DND-41 (cell line): ENCODE measurements at regions not wholly inside any gene's neighbourhood (a gene's known extent, or its start where the extent isn't known, plus 50 kb on each side); places are given as distances from the start of the nearest gene placed in this dataset.

Source experiments
- EZH2 ChIP-seq: IDR thresholded peaks from 3 replicates; pipeline ENCODE4 v1.6.1; 2012; ENCODE audit warnings: borderline replicate concordance, low read depth, mild to moderate bottlenecking, moderate library complexity, low read length, inconsistent platforms; ENCODE audit not compliant: severe bottlenecking
- TF ChIP-seq, protein P1 (sequence below): IDR thresholded peaks from 2 replicates; pipeline ENCODE4 v1.5.1; 2012; ENCODE audit warnings: borderline replicate concordance, low read length, moderate library complexity, mild to moderate bottlenecking; ENCODE audit not compliant: poor library complexity, severe bottlenecking; ENCODE audit errors: extremely low read depth

- TF ChIP-seq, protein P1, sequence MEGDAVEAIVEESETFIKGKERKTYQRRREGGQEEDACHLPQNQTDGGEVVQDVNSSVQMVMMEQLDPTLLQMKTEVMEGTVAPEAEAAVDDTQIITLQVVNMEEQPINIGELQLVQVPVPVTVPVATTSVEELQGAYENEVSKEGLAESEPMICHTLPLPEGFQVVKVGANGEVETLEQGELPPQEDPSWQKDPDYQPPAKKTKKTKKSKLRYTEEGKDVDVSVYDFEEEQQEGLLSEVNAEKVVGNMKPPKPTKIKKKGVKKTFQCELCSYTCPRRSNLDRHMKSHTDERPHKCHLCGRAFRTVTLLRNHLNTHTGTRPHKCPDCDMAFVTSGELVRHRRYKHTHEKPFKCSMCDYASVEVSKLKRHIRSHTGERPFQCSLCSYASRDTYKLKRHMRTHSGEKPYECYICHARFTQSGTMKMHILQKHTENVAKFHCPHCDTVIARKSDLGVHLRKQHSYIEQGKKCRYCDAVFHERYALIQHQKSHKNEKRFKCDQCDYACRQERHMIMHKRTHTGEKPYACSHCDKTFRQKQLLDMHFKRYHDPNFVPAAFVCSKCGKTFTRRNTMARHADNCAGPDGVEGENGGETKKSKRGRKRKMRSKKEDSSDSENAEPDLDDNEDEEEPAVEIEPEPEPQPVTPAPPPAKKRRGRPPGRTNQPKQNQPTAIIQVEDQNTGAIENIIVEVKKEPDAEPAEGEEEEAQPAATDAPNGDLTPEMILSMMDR, result no peak
- no peak for TF ChIP-seq EZH2
Observed at GRCh38 chr7:52085610-52086009, 769.0 kb upstream of the COBL start.
